NCI-H1417 (cell line): ENCODE measurements at regions not wholly inside any gene's neighbourhood (a gene's known extent, or its start where the extent isn't known, plus 50 kb on each side); places are given as distances from the start of the nearest gene placed in this dataset.

Source experiments
- DNase-seq, 3 experiments: peaks; one replicate each; lab custom pipeline; 2025; lab: John Stamatoyannopoulos, UW

- DNase-seq = no peak
Measured at GRCh38 chr2:8278709-8279354, 403.0 kb upstream of the ID2 start.

GRCh38 chr2:8279506-8279905 is 402.4 kb upstream of the ID2 start:
- no peak for DNase-seq

GRCh38 chr2:8281234-8281633 is 400.6 kb upstream of the ID2 start:
- DNase-seq = peak in 1 of 3 experiments; percentile 12

GRCh38 chr2:8281950-8282857 is 399.7 kb upstream of the ID2 start:
- no peak for DNase-seq

GRCh38 chr2:8282858-8283252 is 399.0 kb upstream of the ID2 start:
- no peak for DNase-seq

- DNase-seq = no peak
Measured at GRCh38 chr2:8285081-8285480, 396.8 kb upstream of the ID2 start.

- no peak for DNase-seq
Measured at GRCh38 chr2:8285898-8286297, 396.0 kb upstream of the ID2 start.

GRCh38 chr2:8288206-8288605 is 393.6 kb upstream of the ID2 start:
- DNase-seq = no peak

- DNase-seq = no peak
Measured at GRCh38 chr2:8289111-8289510, 392.7 kb upstream of the ID2 start.

GRCh38 chr2:8290771-8291352 is 391.0 kb upstream of the ID2 start:
- no peak for DNase-seq

GRCh38 chr2:8296306-8296705 is 385.6 kb upstream of the ID2 start:
- no peak for DNase-seq

GRCh38 chr2:8297376-8298231 is 384.3 kb upstream of the ID2 start:
- DNase-seq = no peak

GRCh38 chr2:8298783-8299182 is 383.1 kb upstream of the ID2 start:
- DNase-seq = no peak

GRCh38 chr2:8300216-8300615 is 381.6 kb upstream of the ID2 start:
- DNase-seq = no peak

GRCh38 chr2:8300905-8301304 is 381.0 kb upstream of the ID2 start:
- DNase-seq = no peak

- no peak for DNase-seq
Measured at GRCh38 chr2:8303322-8303832, 378.5 kb upstream of the ID2 start.

GRCh38 chr2:8304821-8305766 is 376.8 kb upstream of the ID2 start:
- DNase-seq = no peak

GRCh38 chr2:8306530-8307351 is 375.1 kb upstream of the ID2 start:
- DNase-seq = no peak

- DNase-seq = no peak
Measured at GRCh38 chr2:8307606-8308180, 374.2 kb upstream of the ID2 start.

GRCh38 chr2:8309131-8309530 is 372.7 kb upstream of the ID2 start:
- DNase-seq = no peak
